Spleen (tissue), 7 donors: ENCODE measurements at regions not wholly inside any gene's neighbourhood (a gene's known extent, or its start where the extent isn't known, plus 50 kb on each side); places are given as distances from the start of the nearest gene placed in this dataset.

Experiments used
- CTCF ChIP-seq, 11 experiments: fragments of 200-600 bp in 7 of 11; fragments of 450-650 bp in 4 of 11; sonication (generic) in 4 of 11; IDR thresholded peaks in 8 of 11; conservative IDR thresholded peaks in 3 of 11; 1 replicate in 7 of 11; 2 replicates in 4 of 11; pipeline versions ENCODE4 v1.4.0 to v1.8.0; 2016 to 2021; ENCODE audit warnings: antibody characterized with exemption in 11 of 11, inconsistent platforms in 4 of 11, mild to moderate bottlenecking in 1 of 11
- POLR2A ChIP-seq, 3 donors: fragments of 450-650 bp; IDR thresholded peaks; one replicate each; pipeline ENCODE4 v1.5.1; 2017; ENCODE audit warnings: antibody characterized with exemption in 3 of 3, mild to moderate bottlenecking in 1 of 3
- donor health status: DM: no; HTN: no; CAD: no; lungs with moderate emphysema.
- donor health status: DM: no; HTN: no; CAD: no.
- donor health status: DM: no; HTN: no; CAD: no.

- TF ChIP-seq CTCF (IDR thresholded peaks at IDR 0.05 in 8 of 11, conservative IDR thresholded peaks at IDR 0.05 in 3 of 11): no peak
- TF ChIP-seq POLR2A (IDR thresholded peaks at IDR 0.05): no peak
These were observed 657.8 kb downstream of the TLE1 start for GRCh38 chr9:81031422-81032029.
